Nephron progenitor cell (in vitro differentiated cells): ENCODE measurements at regions not wholly inside any gene's neighbourhood (a gene's known extent, or its start where the extent isn't known, plus 50 kb on each side); places are given as distances from the start of the nearest gene placed in this dataset.
"Not testable (repeated sequence)": the region's sequence is repeated elsewhere in the genome, so short reads cannot be mapped to it uniquely, and the experiment has no call there.

Experiments used
- DNase-seq: peaks from one replicate; pipeline ENCODE4 v3.0.0; 2021
- H3K27ac Mint-ChIP-seq: 2 replicates; pipeline ENCODE4 v1.8.0; 2021; ENCODE audit warnings: mild to moderate bottlenecking, moderate library complexity, mixed read lengths
- H3K27me3 Mint-ChIP-seq: 2 replicates; pipeline ENCODE4 v1.8.0; 2021; ENCODE audit warnings: mild to moderate bottlenecking, low read depth, mixed read lengths; ENCODE audit not compliant: poor library complexity
- H3K36me3 Mint-ChIP-seq: 2 replicates; pipeline ENCODE4 v1.8.0; 2021; ENCODE audit warnings: low read depth, mixed read lengths
- H3K4me1 Mint-ChIP-seq: 2 replicates; pipeline ENCODE4 v1.8.0; 2021; ENCODE audit warnings: mixed read lengths
- H3K4me3 Mint-ChIP-seq: 2 replicates; pipeline ENCODE4 v1.8.0; 2021; ENCODE audit warnings: mild to moderate bottlenecking, moderate library complexity, mixed read lengths
- H3K9me3 Mint-ChIP-seq: 2 replicates; pipeline ENCODE4 v1.8.0; 2021; ENCODE audit warnings: mild to moderate bottlenecking, moderate library complexity, mixed read lengths
- CTCF ChIP-seq: fragments of 200-600 bp; sonication (generic); IDR thresholded peaks from 2 replicates; pipeline ENCODE4 v1.5.0; 2021; ENCODE audit warnings: antibody characterized with exemption

GRCh38 chr3:159371961-159372360, 570.1 kb downstream of the MFSD1 start:
- H3K9me3 Mint-ChIP-seq, result peaks cover 4% of the 10 kb centered on the region
- H3K4me1 Mint-ChIP-seq, result no peaks in the 10 kb centered on the region
- no peak for DNase-seq
- TF ChIP-seq CTCF, result no peak
- no peak overlapping the region for H3K4me3 Mint-ChIP-seq
- peaks cover 8% of the 10 kb centered on the region for H3K27me3 Mint-ChIP-seq
- no peaks in the 10 kb centered on the region for H3K36me3 Mint-ChIP-seq
- no peak overlapping the region for H3K27ac Mint-ChIP-seq

GRCh38 chr3:159378396-159379194, 576.7 kb downstream of the MFSD1 start:
- Mint-ChIP-seq H3K27ac (peak overlapping the region; percentile 33), H3K27me3 (peaks cover 7% of the 10 kb centered on the region)
- DNase-seq, result no peak

GRCh38 chr3:159380891-159381290, 579.0 kb downstream of the MFSD1 start:
- peaks cover 11% of the 10 kb centered on the region for H3K9me3 Mint-ChIP-seq
- H3K27ac Mint-ChIP-seq, result no peak overlapping the region
- H3K4me1 Mint-ChIP-seq, result peaks cover 40% of the 10 kb centered on the region
- H3K27me3 Mint-ChIP-seq, result peaks cover 5% of the 10 kb centered on the region
- no peak for DNase-seq
- no peak for TF ChIP-seq CTCF
- no peak overlapping the region for H3K4me3 Mint-ChIP-seq
- no peaks in the 10 kb centered on the region for H3K36me3 Mint-ChIP-seq

More at GRCh38 chr3:159378396-159379194, 576.7 kb downstream of the MFSD1 start:
- Mint-ChIP-seq H3K36me3 (no peaks in the 10 kb centered on the region), H3K4me1 (peaks cover 40% of the 10 kb centered on the region), H3K4me3 (peak overlapping the region; percentile 23), H3K9me3 (peaks cover 3% of the 10 kb centered on the region)
- no peak for TF ChIP-seq CTCF

GRCh38 chr3:159390656-159391212, 588.9 kb downstream of the MFSD1 start:
- Mint-ChIP-seq H3K36me3 (no peaks in the 10 kb centered on the region), H3K27ac (no peak overlapping the region), H3K27me3 (peaks cover 2% of the 10 kb centered on the region), H3K4me3 (no peak overlapping the region), H3K4me1 (no peaks in the 10 kb centered on the region), H3K9me3 (peaks cover 17% of the 10 kb centered on the region)
- no peak for TF ChIP-seq CTCF
- no peak for DNase-seq

- not testable (repeated sequence) for H3K27ac Mint-ChIP-seq, H3K36me3 Mint-ChIP-seq, H3K4me3 Mint-ChIP-seq, H3K4me1 Mint-ChIP-seq, DNase-seq, H3K27me3 Mint-ChIP-seq
- peaks cover 25% of the 10 kb centered on the region for H3K9me3 Mint-ChIP-seq
These were observed 591.0 kb upstream of the IL12A start for GRCh38 chr3:159397683-159398082.

GRCh38 chr3:159401069-159401468, 587.6 kb upstream of the IL12A start:
- no peak overlapping the region for H3K4me3 Mint-ChIP-seq
- DNase-seq, result no peak
- H3K36me3 Mint-ChIP-seq, result peaks cover 7% of the 10 kb centered on the region
- H3K27ac Mint-ChIP-seq, result no peak overlapping the region
- H3K4me1 Mint-ChIP-seq, result no peaks in the 10 kb centered on the region
- no peak for TF ChIP-seq CTCF
- peaks cover 16% of the 10 kb centered on the region for H3K9me3 Mint-ChIP-seq
- peaks cover 3% of the 10 kb centered on the region for H3K27me3 Mint-ChIP-seq

GRCh38 chr3:159409711-159410110, 578.9 kb upstream of the IL12A start:
- DNase-seq, H3K4me1 Mint-ChIP-seq, H3K4me3 Mint-ChIP-seq: not testable (repeated sequence)

More at GRCh38 chr3:159409711-159410110, 578.9 kb upstream of the IL12A start:
- H3K36me3 Mint-ChIP-seq, H3K27ac Mint-ChIP-seq, H3K27me3 Mint-ChIP-seq: not testable (repeated sequence)
- H3K9me3 Mint-ChIP-seq, result peaks cover 47% of the 10 kb centered on the region
